ENCODE measurements at regions not wholly inside any gene's neighbourhood (a gene's known extent, or its start where the extent isn't known, plus 50 kb on each side); places are given as distances from the start of the nearest gene placed in this dataset.
A peak's percentile ranks its signal among the peaks of the same experiment; 100 is the strongest.

DNA sequence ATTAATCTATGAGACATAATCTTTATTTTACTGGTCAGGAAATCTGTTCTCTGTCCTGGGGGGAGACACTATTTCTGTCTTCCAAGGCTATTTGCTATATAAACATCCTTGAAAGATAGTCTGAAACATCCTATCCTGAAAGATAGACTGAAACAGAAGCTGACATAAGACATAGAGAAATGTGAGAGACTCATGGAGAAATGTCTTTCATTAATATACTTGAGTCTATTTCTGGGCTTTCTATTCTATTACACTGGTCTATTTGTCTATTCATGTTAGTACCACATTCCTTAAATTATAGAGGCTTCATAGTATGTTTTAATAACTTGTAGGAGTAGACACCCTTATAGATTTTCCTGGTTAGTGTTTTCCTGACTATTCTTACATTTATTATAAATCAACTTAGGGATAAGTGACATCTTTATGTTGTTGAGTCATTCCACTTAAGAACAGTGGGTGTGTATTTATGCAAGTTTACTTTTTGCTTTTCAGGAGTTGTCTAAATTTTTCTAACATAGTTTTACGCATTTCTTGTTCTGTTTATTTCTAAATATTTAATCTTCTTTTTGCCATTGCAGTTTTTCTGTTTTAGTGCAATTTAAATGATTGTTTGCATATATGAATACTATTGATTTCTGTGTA is 244.9 kb upstream of the ZSWIM2 start:
- ChIA-PET CTCF (ENCODE audit: low intra/inter-chr PET ratio) (no interaction called here), POLR2A (no interaction called here)
- H3K9ac ChIP-seq (ENCODE audit: insufficient read depth in 1 of 2, low read depth in 2 of 2, low read length in 2 of 2): no peak overlapping the region
- H3K27me3 ChIP-seq (ENCODE audit: control insufficient read depth in 2 of 2, insufficient read depth in 2 of 2, low read length in 2 of 2): no peaks in the 10 kb centered on the region
- H4K20me1 ChIP-seq (replicated peaks; ENCODE audit: control insufficient read depth, insufficient read depth, low read length): no peaks in the 10 kb centered on the region
- no TSS peak for BruUV-seq (replicated peaks)
- H3K27ac ChIP-seq (ENCODE audit: extremely low read depth, low read depth, low read length): no peak overlapping the region
- no peaks in the 10 kb centered on the region for H3K4me1 ChIP-seq (replicated peaks in 1 of 2; ENCODE audit: control insufficient read depth in 2 of 2, insufficient read depth in 2 of 2, low read length in 2 of 2)
- WGBS (ENCODE audit: insufficient coverage, low coverage, missing lambda C conversion rate): 34% methylated on average over 1 of the region's 1 CpG
- H3K4me3 ChIP-seq: no peak overlapping the region
- no peak for FAIRE-seq
- H3K79me2 ChIP-seq (ENCODE audit: control insufficient read depth, insufficient read depth, low read length): no peaks in the 10 kb centered on the region
- in situ Hi-C loops (cut with MboI): no loop called here
- no peaks in the 10 kb centered on the region for H3K36me3 ChIP-seq (ENCODE audit: control insufficient read depth, insufficient read depth, low read length)
- no peaks in the 10 kb centered on the region for H3K9me1 ChIP-seq (ENCODE audit: control insufficient read depth, insufficient read depth, low read length)
- no peak for DNase-seq (ENCODE audit: extremely low read depth in 1 of 4, low spot score in 3 of 4)
- no peak; the same call in 2 of the 3 replicates for ATAC-seq
- intact Hi-C loops (cut with micrococcal nuclease): no loop called here
- H3K9me3 ChIP-seq (replicated peaks; ENCODE audit: control insufficient read depth, insufficient read depth, low read depth, low read length): no peaks in the 10 kb centered on the region
- H2AFZ ChIP-seq (ENCODE audit: low read depth, low read length): no peak overlapping the region
- no peak overlapping the region for H3K4me2 ChIP-seq (ENCODE audit: insufficient read depth, low read length)
- TF ChIP-seq, protein P1, sequence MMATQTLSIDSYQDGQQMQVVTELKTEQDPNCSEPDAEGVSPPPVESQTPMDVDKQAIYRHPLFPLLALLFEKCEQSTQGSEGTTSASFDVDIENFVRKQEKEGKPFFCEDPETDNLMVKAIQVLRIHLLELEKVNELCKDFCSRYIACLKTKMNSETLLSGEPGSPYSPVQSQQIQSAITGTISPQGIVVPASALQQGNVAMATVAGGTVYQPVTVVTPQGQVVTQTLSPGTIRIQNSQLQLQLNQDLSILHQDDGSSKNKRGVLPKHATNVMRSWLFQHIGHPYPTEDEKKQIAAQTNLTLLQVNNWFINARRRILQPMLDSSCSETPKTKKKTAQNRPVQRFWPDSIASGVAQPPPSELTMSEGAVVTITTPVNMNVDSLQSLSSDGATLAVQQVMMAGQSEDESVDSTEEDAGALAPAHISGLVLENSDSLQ (IDR thresholded peaks at IDR 0.05): peak; percentile 32; the same call in 1 of the 2 replicates
- TF ChIP-seq, protein P2, sequence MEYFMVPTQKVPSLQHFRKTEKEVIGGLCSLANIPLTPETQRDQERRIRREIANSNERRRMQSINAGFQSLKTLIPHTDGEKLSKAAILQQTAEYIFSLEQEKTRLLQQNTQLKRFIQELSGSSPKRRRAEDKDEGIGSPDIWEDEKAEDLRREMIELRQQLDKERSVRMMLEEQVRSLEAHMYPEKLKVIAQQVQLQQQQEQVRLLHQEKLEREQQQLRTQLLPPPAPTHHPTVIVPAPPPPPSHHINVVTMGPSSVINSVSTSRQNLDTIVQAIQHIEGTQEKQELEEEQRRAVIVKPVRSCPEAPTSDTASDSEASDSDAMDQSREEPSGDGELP (CRISPR knock-in tag; IDR thresholded peaks at IDR 0.05; ENCODE audit: borderline replicate concordance): no peak
- no peak for TF ChIP-seq FOXJ2 (tag; IDR thresholded peaks at IDR 0.05)
- peak; percentile 67 for TF ChIP-seq MEIS2 (IDR thresholded peaks at IDR 0.05; ENCODE audit: partially characterized antibody)
- no peak for TF ChIP-seq SMAD1 (IDR thresholded peaks at IDR 0.05; ENCODE audit: low read depth, low read length, partially characterized antibody)
- TF ChIP-seq, protein P3, sequence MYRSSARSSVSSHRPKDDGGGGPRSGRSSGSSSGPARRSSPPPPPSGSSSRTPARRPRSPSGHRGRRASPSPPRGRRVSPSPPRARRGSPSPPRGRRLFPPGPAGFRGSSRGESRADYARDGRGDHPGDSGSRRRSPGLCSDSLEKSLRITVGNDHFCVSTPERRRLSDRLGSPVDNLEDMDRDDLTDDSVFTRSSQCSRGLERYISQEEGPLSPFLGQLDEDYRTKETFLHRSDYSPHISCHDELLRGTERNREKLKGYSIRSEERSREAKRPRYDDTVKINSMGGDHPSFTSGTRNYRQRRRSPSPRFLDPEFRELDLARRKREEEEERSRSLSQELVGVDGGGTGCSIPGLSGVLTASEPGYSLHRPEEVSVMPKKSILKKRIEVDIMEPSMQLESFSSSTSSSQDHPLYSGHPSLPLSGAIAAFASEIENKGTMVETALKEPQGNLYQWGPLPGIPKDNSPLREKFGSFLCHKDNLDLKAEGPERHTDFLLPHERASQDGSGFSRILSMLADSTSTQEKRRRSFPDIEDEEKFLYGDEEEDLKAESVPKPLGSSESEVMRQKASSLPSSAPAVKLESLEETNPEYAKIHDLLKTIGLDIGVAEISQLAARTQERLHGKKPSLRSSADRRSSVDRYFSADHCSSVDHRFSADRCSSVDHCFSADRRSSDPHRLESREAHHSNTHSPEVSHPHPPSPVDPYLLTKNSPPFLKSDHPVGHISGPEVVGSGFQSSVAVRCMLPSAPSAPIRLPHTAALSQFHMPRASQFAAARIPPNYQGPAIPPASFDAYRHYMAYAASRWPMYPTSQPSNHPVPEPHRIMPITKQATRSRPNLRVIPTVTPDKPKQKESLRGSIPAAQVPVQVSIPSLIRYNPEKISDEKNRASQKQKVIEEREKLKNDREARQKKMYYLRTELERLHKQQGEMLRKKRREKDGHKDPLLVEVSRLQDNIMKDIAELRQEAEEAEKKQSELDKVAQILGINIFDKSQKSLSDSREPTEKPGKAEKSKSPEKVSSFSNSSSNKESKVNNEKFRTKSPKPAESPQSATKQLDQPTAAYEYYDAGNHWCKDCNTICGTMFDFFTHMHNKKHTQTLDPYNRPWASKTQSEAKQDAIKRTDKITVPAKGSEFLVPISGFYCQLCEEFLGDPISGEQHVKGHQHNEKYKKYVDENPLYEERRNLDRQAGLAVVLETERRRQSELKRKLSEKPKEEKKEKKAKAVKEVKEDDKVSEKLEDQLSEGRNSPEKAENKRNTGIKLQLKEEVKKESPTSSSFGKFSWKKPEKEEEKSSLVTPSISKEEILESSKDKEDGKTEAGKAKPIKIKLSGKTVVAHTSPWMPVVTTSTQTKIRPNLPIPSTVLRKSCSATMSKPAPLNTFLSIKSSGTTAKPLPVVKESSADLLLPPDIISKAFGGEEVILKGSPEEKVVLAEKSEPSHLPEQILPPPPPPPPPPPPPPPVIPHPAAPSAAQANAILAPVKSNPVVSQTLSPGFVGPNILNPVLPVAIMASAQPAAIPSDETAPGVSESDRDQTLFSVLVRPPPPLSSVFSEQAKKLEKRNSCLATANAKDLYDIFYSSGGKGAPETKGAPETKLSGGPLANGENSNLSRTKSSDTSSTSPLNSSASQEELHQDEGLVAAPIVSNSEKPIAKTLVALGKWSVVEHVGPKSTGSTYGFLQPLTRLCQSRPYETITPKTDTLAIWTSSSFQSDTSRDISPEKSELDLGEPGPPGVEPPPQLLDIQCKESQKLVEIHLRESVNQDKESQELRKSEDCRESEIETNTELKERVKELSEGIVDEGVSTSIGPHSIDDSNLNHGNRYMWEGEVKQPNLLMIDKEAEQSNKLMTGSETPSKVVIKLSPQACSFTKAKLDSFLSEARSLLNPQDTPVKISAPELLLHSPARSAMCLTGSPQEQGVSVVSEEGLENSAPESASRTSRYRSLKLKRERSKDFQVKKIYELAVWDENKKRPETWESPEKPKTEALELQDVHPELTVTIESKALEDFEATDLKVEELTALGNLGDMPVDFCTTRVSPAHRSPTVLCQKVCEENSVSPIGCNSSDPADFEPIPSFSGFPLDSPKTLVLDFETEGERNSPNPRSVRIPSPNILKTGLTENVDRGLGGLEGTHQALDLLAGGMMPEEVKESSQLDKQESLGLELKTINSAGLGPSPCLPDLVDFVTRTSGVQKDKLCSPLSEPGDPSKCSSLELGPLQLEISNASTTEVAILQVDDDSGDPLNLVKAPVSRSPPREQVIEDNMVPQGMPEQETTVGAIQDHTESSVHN (IDR thresholded peaks at IDR 0.05; ENCODE audit: borderline replicate concordance in 1 of 2, low read depth in 1 of 2): no peak
- peak; percentile 21; the same call in 1 of the 2 replicates for TF ChIP-seq NFE2 (IDR thresholded peaks at IDR 0.05; ENCODE audit: low read depth)
- TF ChIP-seq, protein P4, sequence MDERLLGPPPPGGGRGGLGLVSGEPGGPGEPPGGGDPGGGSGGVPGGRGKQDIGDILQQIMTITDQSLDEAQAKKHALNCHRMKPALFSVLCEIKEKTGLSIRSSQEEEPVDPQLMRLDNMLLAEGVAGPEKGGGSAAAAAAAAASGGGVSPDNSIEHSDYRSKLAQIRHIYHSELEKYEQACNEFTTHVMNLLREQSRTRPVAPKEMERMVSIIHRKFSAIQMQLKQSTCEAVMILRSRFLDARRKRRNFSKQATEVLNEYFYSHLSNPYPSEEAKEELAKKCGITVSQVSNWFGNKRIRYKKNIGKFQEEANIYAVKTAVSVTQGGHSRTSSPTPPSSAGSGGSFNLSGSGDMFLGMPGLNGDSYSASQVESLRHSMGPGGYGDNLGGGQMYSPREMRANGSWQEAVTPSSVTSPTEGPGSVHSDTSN (CRISPR knock-in tag; IDR thresholded peaks at IDR 0.05; ENCODE audit: low read depth): no peak
- TF ChIP-seq, protein P4 (tag; conservative IDR thresholded peaks at IDR 0.05; ENCODE audit: low read depth): peak; percentile 59

Data from K562 (cell line).